K562 (cell line): ENCODE measurements at regions not wholly inside any gene's neighbourhood (a gene's known extent, or its start where the extent isn't known, plus 50 kb on each side); places are given as distances from the start of the nearest gene placed in this dataset.

ENCODE experiments used
- ATAC-seq: fragments of 200-7000 bp; cut with Tn5 transposase; 3 replicates; pipeline ENCODE4 v1.9.1; 2020; ENCODE audit warnings: moderate library complexity
- BruUV-seq: library from RNA; stranded (reverse); fragments of 400-500 nt; replicated peaks from 2 replicates; lab custom pipeline; 2021; lab: Mats Ljungman, UMichigan
- CTCF ChIA-PET: fragments of 300-600 bp; formaldehyde crosslinking; extraction: SDS; loops from one replicate; lab custom pipeline; 2021; ENCODE audit warnings: low intra/inter-chr PET ratio; lab: Yijun Ruan, JAX
- POLR2A ChIA-PET: fragments of 300-600, 350-650 bp; sonication (Branson Sonifier 250); formaldehyde crosslinking; extraction: SDS; loops from one replicate; lab custom pipeline; 2021; ENCODE audit warnings: antibody characterized with exemption, inconsistent platforms; lab: Yijun Ruan, JAX
- DNase-seq, 4 experiments: peaks; one replicate each; pipeline versions ENCODE4 v3.0.0 to v3.0.0-alpha.2; 2011 to 2018; ENCODE audit warnings: low spot score in 3 of 4, mixed read lengths in 3 of 4; ENCODE audit errors: extremely low read depth in 1 of 4
- FAIRE-seq: peaks from 2 replicates; lab custom pipeline; 2011; peaks lifted over from hg19 to GRCh38; lab: Jason Lieb, UNC
- H2AFZ ChIP-seq: 2 replicates; pipeline ENCODE4 v1.6.0; 2011; ENCODE audit warnings: low read depth, low read length, control low read depth, inconsistent platforms
- H3K27ac ChIP-seq: fragments of 200-600 bp; 3 replicates; pipeline ENCODE4 v1.8.0; 2011; ENCODE audit warnings: low read depth, mild to moderate bottlenecking, control low read depth, inconsistent platforms, low read length, moderate library complexity, mixed read lengths; ENCODE audit errors: extremely low read depth
- H3K27me3 ChIP-seq, 2 experiments: fragments of 300-600 bp in 1 of 2; 2 replicates in 1 of 2; 3 replicates in 1 of 2; pipeline versions ENCODE4 v1.6.0 to v1.8.0; 2011; ENCODE audit warnings: inconsistent platforms in 2 of 2, low read length in 2 of 2, mild to moderate bottlenecking in 1 of 2, mixed read lengths in 1 of 2, moderate library complexity in 1 of 2; ENCODE audit not compliant: control insufficient read depth in 2 of 2, insufficient read depth in 2 of 2
- H3K36me3 ChIP-seq: fragments of 300-600 bp; 3 replicates; pipeline ENCODE4 v1.8.0; 2011; ENCODE audit warnings: mild to moderate bottlenecking, low read length, inconsistent platforms; ENCODE audit not compliant: control insufficient read depth, insufficient read depth
- H3K4me1 ChIP-seq, 2 experiments: fragments of 200-600 bp in 1 of 2; replicated peaks in 1 of 2; 2 replicates in 1 of 2; 3 replicates in 1 of 2; pipeline versions ENCODE4 v1.5.1 to v1.8.0; 2011; ENCODE audit warnings: inconsistent platforms in 2 of 2, low read length in 2 of 2, mild to moderate bottlenecking in 1 of 2, mixed read lengths in 1 of 2, moderate library complexity in 1 of 2; ENCODE audit not compliant: control insufficient read depth in 2 of 2, insufficient read depth in 2 of 2
- H3K4me2 ChIP-seq: 2 replicates; pipeline ENCODE4 v1.6.1; 2011; ENCODE audit warnings: low read length, control low read depth, inconsistent platforms, mixed read lengths; ENCODE audit not compliant: insufficient read depth
- H3K4me3 ChIP-seq: fragments of 200-600 bp; sonication (generic), shearing (Covaris generic); 2 replicates; pipeline ENCODE4 v1.5.1; 2016; ENCODE audit warnings: control low read depth, inconsistent platforms
- H3K79me2 ChIP-seq: fragments of 200-600 bp; 3 replicates; pipeline ENCODE4 v1.8.0; 2011; ENCODE audit warnings: low read length, inconsistent platforms; ENCODE audit not compliant: control insufficient read depth, insufficient read depth
- H3K9ac ChIP-seq, 2 experiments: 2 replicates each; pipeline versions ENCODE4 v1.6.0 to v1.6.1; 2011; ENCODE audit warnings: low read depth in 2 of 2, low read length in 2 of 2, control low read depth in 1 of 2, inconsistent platforms in 1 of 2, mild to moderate bottlenecking in 1 of 2, mixed read lengths in 1 of 2; ENCODE audit not compliant: insufficient read depth in 1 of 2
- H3K9me1 ChIP-seq: one replicate; pipeline ENCODE4 v1.6.0; 2011; ENCODE audit warnings: inconsistent platforms, mild to moderate bottlenecking, low read length, moderate library complexity; ENCODE audit not compliant: control insufficient read depth, insufficient read depth
- H3K9me3 ChIP-seq: replicated peaks from 2 replicates; pipeline ENCODE4 v1.5.1; 2011; ENCODE audit warnings: low read depth, low read length, inconsistent platforms; ENCODE audit not compliant: control insufficient read depth, insufficient read depth
- H4K20me1 ChIP-seq: replicated peaks from 2 replicates; pipeline ENCODE4 v1.6.1; 2011; ENCODE audit warnings: low read length, inconsistent platforms, mixed read lengths; ENCODE audit not compliant: control insufficient read depth, insufficient read depth
- BRD4 ChIP-seq: fragments of 200-600 bp; sonication (generic); IDR thresholded peaks from 2 replicates; pipeline ENCODE4 v1.6.1; 2017; ENCODE audit warnings: inconsistent platforms
- MECOM ChIP-seq: fragments of 250-450 bp; sonication (Bioruptor Pico); IDR thresholded peaks from 2 replicates; pipeline ENCODE4 v1.8.0; 2022; ENCODE audit warnings: inconsistent platforms
- MED1 ChIP-seq: sonication (generic); formaldehyde crosslinking; IDR thresholded peaks from 2 replicates; pipeline ENCODE4 v1.8.1; 2023; ENCODE audit warnings: missing genetic modification reagents, borderline replicate concordance
- RNF2 ChIP-seq: sonication (generic); IDR thresholded peaks from 2 replicates; pipeline ENCODE4 v1.6.1; 2016
- YY1 ChIP-seq, 3 experiments: IDR thresholded peaks; 2 replicates each; pipeline ENCODE4 v1.6.1; 2011; ENCODE audit warnings: low read length in 2 of 3, mild to moderate bottlenecking in 2 of 3, moderate library complexity in 2 of 3, borderline replicate concordance in 1 of 3, control low read depth in 1 of 3, low read depth in 1 of 3; ENCODE audit not compliant: insufficient read depth in 3 of 3, insufficient replicate concordance in 2 of 3, control insufficient read depth in 1 of 3, insufficient read length in 1 of 3; ENCODE audit errors: extremely low read depth in 1 of 3
- ZBTB33 ChIP-seq: sonication (generic); formaldehyde crosslinking; IDR thresholded peaks from 2 replicates; pipeline ENCODE4 v1.8.1; 2023; ENCODE audit warnings: mild to moderate bottlenecking, missing genetic modification reagents
- WGBS: fragments of 100-300 bp; shearing (Covaris generic); methylation state at CpG from one replicate; pipeline ENCODE4 v1.1.6; 2016; ENCODE audit warnings: low coverage, mixed read lengths; ENCODE audit not compliant: insufficient coverage; ENCODE audit errors: missing lambda C conversion rate; 5-methylcytosine and 5-hydroxymethylcytosine counted together
- in situ Hi-C: fragments of 300-500 bp; cut with MboI; formaldehyde crosslinking; loops from 4 replicates; pipeline ENCODE4 v1.15.0; 2018; ENCODE audit warnings: inconsistent platforms, mixed read lengths
- intact Hi-C: fragments of 100-400 bp; cut with micrococcal nuclease; formaldehyde crosslinking; loops from 2 replicates; pipeline ENCODE4 v1.14.2; 2022

DNA sequence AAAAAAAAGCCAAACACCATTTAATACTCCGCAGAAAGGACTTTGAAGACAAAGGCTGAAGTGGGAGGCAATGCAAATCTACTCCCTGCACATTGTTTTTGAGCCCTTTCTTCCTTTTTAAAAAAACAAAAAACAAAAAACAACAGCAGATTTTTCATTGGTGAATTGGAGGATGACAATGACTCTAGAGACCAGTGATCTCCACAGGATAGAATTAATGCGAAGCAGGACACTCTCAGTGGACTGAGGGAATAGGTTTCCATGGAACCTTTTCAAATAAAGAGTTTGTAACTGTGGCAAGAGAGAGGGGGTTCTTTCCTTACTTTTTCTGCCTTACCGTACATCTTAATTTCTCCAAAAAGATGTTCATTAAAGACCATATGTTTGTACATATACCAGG is 371.0 kb downstream of the MEIS1 start:
- no peaks in the 10 kb centered on the region for H3K27me3 ChIP-seq
- H3K9me3 ChIP-seq = no peaks in the 10 kb centered on the region
- H3K9me1 ChIP-seq = no peaks in the 10 kb centered on the region
- no peak overlapping the region for H3K9ac ChIP-seq
- intact Hi-C loops = no loop called here
- H3K36me3 ChIP-seq = no peaks in the 10 kb centered on the region
- H4K20me1 ChIP-seq = no peaks in the 10 kb centered on the region
- whole genome bisulfite sequencing = 0% methylated on average over 3 of the region's 3 CpGs
- DNase-seq (no peak), FAIRE-seq (no peak), ATAC-seq (no peak)
- ChIA-PET CTCF (no interaction called here), POLR2A (no interaction called here)
- no peak overlapping the region for H3K4me2 ChIP-seq
- no peak overlapping the region for H3K4me3 ChIP-seq
- H3K79me2 ChIP-seq = no peaks in the 10 kb centered on the region
- BruUV-seq = no TSS peak
- TF ChIP-seq YY1 (IDR thresholded peaks at IDR 0.05; ENCODE audit: borderline replicate concordance in 1 of 3, control insufficient read depth in 1 of 3, extremely low read depth in 1 of 3, insufficient read depth in 3 of 3, insufficient read length in 1 of 3, insufficient replicate concordance in 2 of 3, low read depth in 1 of 3, low read length in 2 of 3) (no peak), RNF2 (no peak), BRD4 (no peak), ZBTB33 (CRISPR knock-in tag) (no peak), MECOM (CRISPR knock-in tag) (no peak), MED1 (CRISPR knock-in tag) (no peak)
- no peaks in the 10 kb centered on the region for H3K4me1 ChIP-seq
- in situ Hi-C loops = no loop called here
- no peak overlapping the region for H2AFZ ChIP-seq
- H3K27ac ChIP-seq = no peak overlapping the region
